Embryonic facial prominence (tissue), 1 donor: ENCODE measurements at regions not wholly inside any gene's neighbourhood (a gene's known extent, or its start where the extent isn't known, plus 50 kb on each side); places are given as distances from the start of the nearest gene placed in this dataset.

ENCODE experiments used
- DNase-seq: peaks from one replicate; pipeline ENCODE4 v3.0.0-alpha.2; 2016; ENCODE audit errors: extremely low spot score

GRCh38 chr3:21801631-21802030 lies 50.6 kb upstream of the ZNF385D start:
- no peak for DNase-seq

- DNase-seq, result no peak
Observed at GRCh38 chr3:21803604-21804003, 52.6 kb upstream of the ZNF385D start.

- no peak for DNase-seq
Observed at GRCh38 chr3:21804330-21804729, 53.3 kb upstream of the ZNF385D start.

- no peak for DNase-seq
Observed at GRCh38 chr3:21806733-21807132, 55.7 kb upstream of the ZNF385D start.

- DNase-seq, result no peak
Observed at GRCh38 chr3:21825684-21826083, 74.7 kb upstream of the ZNF385D start.

- no peak for DNase-seq
Observed at GRCh38 chr3:21826416-21826815, 75.4 kb upstream of the ZNF385D start.

- no peak for DNase-seq
Observed at GRCh38 chr3:21830541-21830940, 79.5 kb upstream of the ZNF385D start.

- no peak for DNase-seq
Observed at GRCh38 chr3:21835264-21835663, 84.3 kb upstream of the ZNF385D start.

- no peak for DNase-seq
Observed at GRCh38 chr3:21836227-21836626, 85.2 kb upstream of the ZNF385D start.

- no peak for DNase-seq
Observed at GRCh38 chr3:21839176-21839575, 88.2 kb upstream of the ZNF385D start.

GRCh38 chr3:21839592-21839991 lies 88.6 kb upstream of the ZNF385D start:
- no peak for DNase-seq

GRCh38 chr3:21847005-21847404 lies 96.0 kb upstream of the ZNF385D start:
- DNase-seq, result no peak

GRCh38 chr3:21859124-21860081 lies 108.4 kb upstream of the ZNF385D start:
- no peak for DNase-seq

- no peak for DNase-seq
Observed at GRCh38 chr3:21860082-21860475, 109.1 kb upstream of the ZNF385D start.

- no peak for DNase-seq
Observed at GRCh38 chr3:21860657-21861056, 109.6 kb upstream of the ZNF385D start.

- DNase-seq, result no peak
Observed at GRCh38 chr3:21876782-21877181, 125.8 kb upstream of the ZNF385D start.

GRCh38 chr3:21877214-21877754 lies 126.3 kb upstream of the ZNF385D start:
- DNase-seq, result no peak

- no peak for DNase-seq
Observed at GRCh38 chr3:21879184-21879886, 128.3 kb upstream of the ZNF385D start.

GRCh38 chr3:21888656-21889055 lies 137.6 kb upstream of the ZNF385D start:
- no peak for DNase-seq

- no peak for DNase-seq
Observed at GRCh38 chr3:21889166-21889565, 138.2 kb upstream of the ZNF385D start.

- DNase-seq, result no peak
Observed at GRCh38 chr3:21892104-21892503, 141.1 kb upstream of the ZNF385D start.

- DNase-seq, result no peak
Observed at GRCh38 chr3:21893242-21893641, 142.2 kb upstream of the ZNF385D start.
